ENCODE measurements at regions not wholly inside any gene's neighbourhood (a gene's known extent, or its start where the extent isn't known, plus 50 kb on each side); places are given as distances from the start of the nearest gene placed in this dataset.

- no peaks in the 10 kb centered on the region for H3K9me3 ChIP-seq (ENCODE audit: low read length)
- POLR2A ChIA-PET: no interaction called here
- no peaks in the 10 kb centered on the region for H3K4me1 ChIP-seq (ENCODE audit: insufficient read depth, low read length, poor library complexity, severe bottlenecking)
- H3K4me3 ChIP-seq (ENCODE audit: low read depth, low read length, poor library complexity, severe bottlenecking): no peak overlapping the region
- intact Hi-C loops (cut with micrococcal nuclease; ENCODE audit: unreplicated experiment): no loop called here
- BruUV-seq (replicated peaks): no TSS peak
- H3K79me2 ChIP-seq (ENCODE audit: insufficient read depth, low read depth, low read length): no peaks in the 10 kb centered on the region
- no peaks in the 10 kb centered on the region for H3K9me2 ChIP-seq (ENCODE audit: insufficient read depth, low read length)
- H3K36me3 ChIP-seq (ENCODE audit: insufficient read depth, low read length): no peaks in the 10 kb centered on the region
- H2AFZ ChIP-seq (ENCODE audit: low read length): no peak overlapping the region
- H3K27ac ChIP-seq (ENCODE audit: low read depth, low read length, poor library complexity, severe bottlenecking): no peak overlapping the region
- no peaks in the 10 kb centered on the region for H4K20me1 ChIP-seq (ENCODE audit: insufficient read depth, low read length)
- TF ChIP-seq CTCF (conservative IDR thresholded peaks at IDR 0.05; ENCODE audit: low read length) (no peak), EZH2phosphoT487 (IDR thresholded peaks at IDR 0.05; ENCODE audit: borderline replicate concordance, low read depth, low read length) (no peak)
- CTCF ChIA-PET (ENCODE audit: unreplicated experiment): no interaction called here
- H3K4me2 ChIP-seq (ENCODE audit: low read length): no peak overlapping the region
- DNase-seq (ENCODE audit: low spot score): no peak
Measured at GRCh38 chr9:106405871-106406435, 457.0 kb upstream of the ZNF462 start.

GRCh38 chr9:106414042-106414441 is 448.9 kb upstream of the ZNF462 start:
- no peak overlapping the region for H3K27ac ChIP-seq (ENCODE audit: low read depth, low read length, poor library complexity, severe bottlenecking)
- intact Hi-C loops (cut with micrococcal nuclease; ENCODE audit: unreplicated experiment): no loop called here
- no TSS peak for BruUV-seq (replicated peaks)
- H3K4me1 ChIP-seq (ENCODE audit: insufficient read depth, low read length, poor library complexity, severe bottlenecking): no peaks in the 10 kb centered on the region
- no peaks in the 10 kb centered on the region for H3K9me3 ChIP-seq (ENCODE audit: low read length)
- no peaks in the 10 kb centered on the region for H3K79me2 ChIP-seq (ENCODE audit: insufficient read depth, low read depth, low read length)
- no peaks in the 10 kb centered on the region for H3K9me2 ChIP-seq (ENCODE audit: insufficient read depth, low read length)
- TF ChIP-seq EZH2phosphoT487 (IDR thresholded peaks at IDR 0.05; ENCODE audit: borderline replicate concordance, low read depth, low read length) (no peak), CTCF (conservative IDR thresholded peaks at IDR 0.05; ENCODE audit: low read length) (no peak)
- no peaks in the 10 kb centered on the region for H4K20me1 ChIP-seq (ENCODE audit: insufficient read depth, low read length)
- no peaks in the 10 kb centered on the region for H3K36me3 ChIP-seq (ENCODE audit: insufficient read depth, low read length)
- ChIA-PET CTCF (ENCODE audit: unreplicated experiment) (no interaction called here), POLR2A (interaction anchor here (0.6 kb wide), 1 partner anchor 269 kb away, joined by 3 read pairs; no protein-coding TSS in a partner anchor)
- DNase-seq (ENCODE audit: low spot score): no peak
- no peak overlapping the region for H3K4me2 ChIP-seq (ENCODE audit: low read length)
- no peak overlapping the region for H2AFZ ChIP-seq (ENCODE audit: low read length)
- H3K4me3 ChIP-seq (ENCODE audit: low read depth, low read length, poor library complexity, severe bottlenecking): no peak overlapping the region

GRCh38 chr9:106417685-106418084 is 445.3 kb upstream of the ZNF462 start:
- no peak for DNase-seq (ENCODE audit: low spot score)
- no TSS peak for BruUV-seq (replicated peaks)
- Histone ChIP-seq H3K4me3 (ENCODE audit: low read depth, low read length, poor library complexity, severe bottlenecking) (no peak overlapping the region), H3K79me2 (ENCODE audit: insufficient read depth, low read depth, low read length) (no peaks in the 10 kb centered on the region), H3K36me3 (ENCODE audit: insufficient read depth, low read length) (no peaks in the 10 kb centered on the region), H3K9me3 (ENCODE audit: low read length) (no peaks in the 10 kb centered on the region), H3K27ac (ENCODE audit: low read depth, low read length, poor library complexity, severe bottlenecking) (no peak overlapping the region), H3K4me2 (ENCODE audit: low read length) (no peak overlapping the region), H3K9me2 (ENCODE audit: insufficient read depth, low read length) (no peaks in the 10 kb centered on the region), H2AFZ (ENCODE audit: low read length) (no peak overlapping the region), H3K4me1 (ENCODE audit: insufficient read depth, low read length, poor library complexity, severe bottlenecking) (no peaks in the 10 kb centered on the region), H4K20me1 (ENCODE audit: insufficient read depth, low read length) (no peaks in the 10 kb centered on the region)
- ChIA-PET POLR2A (no interaction called here), CTCF (ENCODE audit: unreplicated experiment) (no interaction called here)
- TF ChIP-seq EZH2phosphoT487 (IDR thresholded peaks at IDR 0.05; ENCODE audit: borderline replicate concordance, low read depth, low read length) (no peak), CTCF (conservative IDR thresholded peaks at IDR 0.05; ENCODE audit: low read length) (no peak)
- intact Hi-C loops (cut with micrococcal nuclease; ENCODE audit: unreplicated experiment): no loop called here
